SH-SY5Y (cell line): ENCODE measurements at regions not wholly inside any gene's neighbourhood (a gene's known extent, or its start where the extent isn't known, plus 50 kb on each side); places are given as distances from the start of the nearest gene placed in this dataset.

Experiments used
- GATA2 ChIP-seq: IDR thresholded peaks from 2 replicates; pipeline ENCODE4 v1.6.1; 2011; ENCODE audit warnings: mild to moderate bottlenecking, low read depth, low read length
- GATA3 ChIP-seq: IDR thresholded peaks from 2 replicates; pipeline ENCODE4 v1.6.1; 2011; ENCODE audit warnings: low read depth, mild to moderate bottlenecking, low read length, moderate library complexity

GRCh38 chr5:168128111-168128510, 163.3 kb upstream of the WWC1 start:
- no peak for TF ChIP-seq GATA2
- TF ChIP-seq GATA3 = no peak
